DMS53 treated with DMSO at 0.1 percent for 48 hours (cell line): ENCODE measurements at regions not wholly inside any gene's neighbourhood (a gene's known extent, or its start where the extent isn't known, plus 50 kb on each side); places are given as distances from the start of the nearest gene placed in this dataset.
"Not testable (repeated sequence)": the region's sequence is repeated elsewhere in the genome, so short reads cannot be mapped to it uniquely, and the experiment has no call there.

Experiments
- DNase-seq: peaks from one replicate; lab custom pipeline; 2025; ENCODE audit not compliant: unreplicated experiment; lab: John Stamatoyannopoulos, UW

DNA sequence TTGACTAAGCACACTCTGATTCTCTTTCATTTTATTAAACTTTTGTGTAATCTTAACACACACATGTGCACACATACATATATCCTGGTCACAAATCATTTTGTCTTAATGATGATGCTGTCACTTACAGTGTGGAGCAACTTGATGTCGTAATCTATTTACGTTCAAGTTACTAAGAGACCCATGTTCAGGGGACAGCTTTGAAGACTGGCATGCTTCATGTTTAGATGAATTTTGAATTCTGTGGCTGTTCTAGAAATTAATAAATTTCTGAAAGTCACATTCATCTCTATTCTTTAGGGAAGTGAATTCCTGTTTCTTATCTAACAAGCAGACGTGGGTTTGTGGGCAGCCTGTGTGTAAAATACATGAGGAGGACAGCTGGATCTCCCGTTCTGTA is 1637.8 kb downstream of the PLA2G4A start:
- no peak for DNase-seq

DNA sequence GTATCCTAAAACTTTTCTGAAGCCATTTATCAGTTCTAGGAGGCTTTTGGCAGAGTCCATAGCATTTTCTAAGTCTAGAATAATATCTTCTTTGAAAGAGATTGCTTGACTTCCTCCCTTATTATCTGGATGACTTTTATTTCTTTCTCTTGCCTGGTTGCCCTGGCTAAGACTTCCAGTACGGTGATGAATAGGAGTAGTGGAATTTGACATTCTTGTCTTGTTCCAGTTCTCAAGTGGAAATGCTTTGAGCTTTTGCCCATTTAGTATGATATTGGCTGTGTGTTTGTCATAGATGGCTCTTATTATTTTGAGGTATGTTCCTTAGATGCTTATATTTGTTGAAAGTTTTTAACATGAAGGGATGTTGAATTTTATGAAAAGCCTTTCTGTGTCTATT is 1647.9 kb downstream of the PLA2G4A start:
- no peak for DNase-seq

DNA sequence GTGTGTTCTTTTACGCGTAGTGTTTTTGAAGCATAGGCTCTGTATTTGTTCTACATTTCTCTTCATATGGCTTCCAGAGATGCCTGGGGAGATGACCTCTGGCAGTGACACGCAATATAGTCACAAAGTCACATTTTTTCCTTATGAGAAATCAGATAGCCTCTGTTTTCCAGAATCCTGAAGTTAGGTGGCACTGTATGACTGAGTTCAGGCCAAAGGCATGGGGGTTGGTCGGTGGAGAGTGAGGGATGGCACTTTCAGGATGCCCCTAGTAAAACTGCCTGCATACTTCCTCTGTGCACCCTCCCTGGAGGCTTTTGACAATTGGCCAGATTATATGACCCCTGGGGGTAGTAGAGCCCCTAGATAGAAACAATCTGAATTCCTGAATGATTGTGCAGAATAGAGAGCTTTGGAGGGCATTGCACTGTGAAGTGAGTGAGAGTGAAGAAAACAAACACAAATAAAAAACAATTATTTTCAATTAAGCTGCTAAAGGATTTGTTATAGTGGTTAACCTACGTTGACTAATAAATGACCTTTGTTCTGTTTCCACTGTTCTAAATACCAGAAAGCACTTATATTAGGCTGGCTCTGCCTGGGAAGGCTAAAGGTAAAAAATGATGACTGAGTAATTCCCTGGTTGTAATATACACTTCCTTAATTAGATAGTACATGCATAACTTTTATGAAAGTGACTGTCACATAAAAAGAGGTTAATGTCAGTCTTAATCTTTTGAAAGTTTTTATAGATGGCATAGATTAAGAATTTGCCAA is 1660.8 kb downstream of the PLA2G4A start:
- peak; percentile 1 for DNase-seq

GRCh38 chr1:188496506-188496905 is 1667.8 kb downstream of the PLA2G4A start:
- no peak for DNase-seq

DNA sequence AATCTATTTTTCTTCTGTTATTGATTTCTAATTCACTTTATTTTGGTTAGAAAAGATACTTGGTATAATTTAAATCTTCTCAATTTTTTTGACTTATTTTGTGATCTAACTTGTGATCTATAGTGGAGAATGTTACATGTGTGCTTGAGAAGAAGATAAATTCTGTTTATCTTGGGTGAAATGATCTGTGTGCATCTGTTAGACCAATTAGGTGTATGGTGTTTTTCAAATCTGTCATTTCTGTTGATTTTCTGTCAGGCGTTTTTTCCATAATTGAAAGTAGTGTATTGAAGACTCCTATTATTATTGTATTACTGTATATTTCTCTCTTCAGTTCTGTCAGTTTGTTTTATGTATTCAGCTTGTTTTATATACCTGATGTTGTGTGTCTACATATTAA is 1668.3 kb downstream of the PLA2G4A start:
- DNase-seq: no peak

- DNase-seq: no peak
Observed at GRCh38 chr1:188499690-188500089, 1670.9 kb downstream of the PLA2G4A start.

DNA sequence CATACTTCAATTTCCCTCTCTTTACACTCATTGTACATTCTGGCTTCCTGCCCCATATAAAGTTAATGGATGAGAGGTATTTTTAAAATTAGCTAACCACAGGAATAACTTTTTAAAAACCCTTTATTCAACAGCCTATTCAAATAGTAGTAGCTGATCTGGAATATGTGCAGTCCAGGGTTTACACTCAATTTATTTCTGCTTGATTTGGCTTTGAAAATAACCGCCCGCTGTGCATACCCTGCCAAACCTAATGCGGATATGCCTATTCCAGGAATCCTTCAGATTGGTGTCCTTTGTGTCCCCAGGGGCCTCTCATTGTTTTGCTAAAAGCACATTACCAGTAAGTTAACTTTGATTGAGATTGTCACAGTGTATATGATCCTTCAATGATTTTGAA is 1686.2 kb downstream of the PLA2G4A start:
- DNase-seq: no peak

- no peak for DNase-seq
Observed at GRCh38 chr1:188517139-188517538, 1688.4 kb downstream of the PLA2G4A start.

- no peak for DNase-seq
Observed at GRCh38 chr1:188551176-188551575, 1722.4 kb downstream of the PLA2G4A start.

- DNase-seq: no peak
Observed at GRCh38 chr1:188557053-188557452, 1728.3 kb downstream of the PLA2G4A start.

DNA sequence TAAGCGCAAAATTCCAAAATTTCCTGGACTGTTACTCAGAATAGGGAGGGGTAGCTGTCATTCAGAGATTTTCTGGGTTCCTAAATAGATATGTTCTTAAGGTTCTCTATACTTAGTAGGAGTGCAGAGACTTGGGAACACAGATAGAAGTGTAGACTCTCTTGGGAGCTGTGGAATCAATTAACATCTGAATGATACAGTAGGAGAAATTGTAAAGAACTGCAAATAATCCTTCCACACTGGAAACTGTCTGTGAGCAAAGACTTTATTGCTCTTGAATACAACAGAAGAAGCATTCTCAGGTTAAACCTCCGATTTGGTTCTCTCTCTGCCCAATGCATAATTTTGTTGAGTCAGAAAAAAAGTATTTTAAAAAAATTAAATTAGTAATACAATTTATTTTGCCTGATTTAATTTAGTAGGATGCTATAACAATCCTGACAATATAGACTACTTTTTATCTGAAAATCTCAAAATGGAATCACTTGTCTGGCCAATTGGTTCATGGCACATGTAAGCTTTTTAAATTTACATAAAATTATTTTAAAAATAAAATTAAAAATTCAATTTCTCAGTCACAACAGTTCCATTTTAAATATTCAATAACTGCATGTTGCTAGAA is 1754.3 kb downstream of the PLA2G4A start:
- DNase-seq: no peak

- DNase-seq: no peak
Observed at GRCh38 chr1:188584119-188584518, 1755.4 kb downstream of the PLA2G4A start.

DNA sequence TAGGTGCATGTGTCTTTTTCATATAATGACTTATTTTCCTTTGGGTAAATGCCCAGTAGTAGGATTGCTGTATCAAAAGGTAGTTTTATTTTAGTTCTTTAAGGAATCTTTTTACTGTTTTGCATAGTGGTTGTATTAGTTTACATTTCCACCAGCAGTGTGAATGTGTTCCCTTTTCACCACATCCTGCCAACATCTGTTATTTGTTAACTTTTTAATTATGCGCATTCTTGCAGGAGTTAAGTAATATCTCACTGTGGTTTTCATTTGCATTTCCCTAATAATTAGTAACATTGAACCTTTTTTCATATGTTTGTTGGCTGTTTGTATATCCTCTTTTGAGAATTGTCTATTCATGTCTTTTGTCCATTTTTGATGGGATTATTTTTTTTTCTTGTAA is 1761.9 kb downstream of the PLA2G4A start:
- DNase-seq: no peak

DNA sequence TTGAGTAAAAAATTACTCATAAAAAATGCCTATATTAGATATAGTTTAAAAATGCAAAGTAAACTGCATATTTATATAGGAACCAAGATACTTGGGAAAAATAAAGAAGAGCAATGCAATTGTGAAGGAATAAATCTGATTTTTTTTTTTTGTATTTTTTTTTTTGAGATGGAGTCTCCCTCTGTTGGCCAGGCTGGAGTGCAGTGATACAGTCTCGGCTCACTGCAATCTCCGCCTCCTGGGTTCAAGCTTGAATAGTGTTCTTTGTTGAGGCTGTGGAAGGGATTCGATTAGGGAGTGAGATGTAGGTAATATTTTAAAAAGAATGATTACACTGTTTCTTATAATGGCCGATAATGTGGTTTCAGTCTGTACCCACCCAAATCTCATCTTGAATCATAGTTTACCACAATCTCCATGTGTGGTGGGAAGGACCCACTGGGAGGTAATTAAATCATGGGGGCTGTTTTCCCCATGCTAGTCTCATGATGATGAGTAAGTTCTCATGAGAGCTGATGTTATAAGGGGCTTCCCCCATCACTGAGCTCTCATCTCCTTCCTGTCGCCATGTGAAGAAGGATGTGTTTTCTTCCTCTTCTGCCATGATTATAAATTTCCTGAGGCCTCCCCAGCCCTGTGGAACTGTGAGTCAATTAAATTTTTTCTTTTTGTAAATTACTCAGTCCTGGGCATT is 1765.9 kb downstream of the PLA2G4A start:
- DNase-seq: no peak

DNA sequence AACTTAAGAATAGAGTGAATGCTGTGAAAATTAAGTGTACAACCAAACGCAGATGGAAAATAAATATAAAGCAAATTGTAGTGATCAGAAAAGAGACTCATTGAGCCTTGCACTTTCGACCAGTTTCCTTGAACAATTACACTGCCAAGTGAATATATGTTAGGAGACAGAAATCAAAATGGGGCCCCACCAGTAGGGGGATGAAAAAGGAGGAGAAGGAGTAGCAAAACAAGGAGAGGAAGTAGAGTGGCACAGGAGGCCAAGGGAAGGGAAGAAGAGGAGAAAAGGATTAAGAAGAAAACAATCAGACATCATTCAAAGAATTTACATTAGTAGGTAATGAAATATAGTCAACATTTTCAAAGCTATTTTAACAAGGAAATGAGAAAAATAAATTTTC is 1770.6 kb downstream of the PLA2G4A start:
- DNase-seq: no peak

- DNase-seq: no peak
Observed at GRCh38 chr1:188611432-188611831, 1782.7 kb downstream of the PLA2G4A start.

- no peak for DNase-seq
Observed at GRCh38 chr1:188615321-188615720, 1786.6 kb downstream of the PLA2G4A start.

GRCh38 chr1:188620236-188620635 is 1791.5 kb downstream of the PLA2G4A start:
- DNase-seq: no peak

GRCh38 chr1:188641566-188642211 is 1812.9 kb downstream of the PLA2G4A start:
- DNase-seq: no peak

DNA sequence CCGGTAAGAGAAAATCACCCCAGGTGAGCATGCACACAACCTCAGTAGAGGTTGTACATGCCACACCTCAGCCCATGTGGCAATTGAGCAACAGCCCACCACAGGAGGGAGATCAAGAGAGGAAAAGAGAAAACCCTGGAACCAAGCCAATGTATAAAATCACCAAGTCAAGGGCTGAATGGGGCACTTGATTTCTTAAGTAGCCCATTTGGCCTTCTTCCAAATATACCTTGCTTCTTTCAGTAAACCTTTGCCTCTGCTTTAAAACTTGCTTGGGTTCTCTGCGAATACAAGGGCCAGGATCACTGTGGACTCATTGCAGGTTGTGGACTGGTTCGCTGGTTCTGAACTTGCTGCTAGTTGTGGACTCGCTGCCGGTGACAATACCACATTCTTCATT is 1814.0 kb downstream of the PLA2G4A start:
- DNase-seq: peak; percentile 2

DNA sequence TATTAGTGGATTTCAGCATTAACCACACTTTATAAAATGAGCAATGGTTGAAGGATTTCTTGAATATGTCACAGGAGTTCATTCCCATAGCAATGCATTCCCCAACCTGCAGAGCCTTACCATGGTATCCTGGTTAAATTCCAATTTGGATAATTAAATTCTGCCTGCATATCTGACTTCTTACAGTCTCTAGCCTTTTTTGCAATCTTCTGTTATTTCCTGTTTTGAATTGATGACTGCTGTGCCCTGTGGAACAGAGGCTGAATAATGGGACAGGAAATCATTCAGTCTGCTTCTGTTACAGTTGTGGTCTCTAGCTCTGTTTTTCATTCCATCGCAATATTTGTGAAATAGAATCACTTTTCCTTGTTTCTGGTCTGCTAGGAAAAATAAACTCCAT is 1823.9 kb downstream of the PLA2G4A start:
- no peak for DNase-seq

- not testable (repeated sequence) for DNase-seq
Observed at GRCh38 chr1:188655966-188656365, 1821.7 kb downstream of the BRINP3 start.
